Astrocyte of the spinal cord (primary cell): ENCODE measurements at regions not wholly inside any gene's neighbourhood (a gene's known extent, or its start where the extent isn't known, plus 50 kb on each side); places are given as distances from the start of the nearest gene placed in this dataset.

Experiments
- DNase-seq: peaks from one replicate; pipeline ENCODE4 v3.0.0; 2011; ENCODE audit warnings: low read depth, low spot score
- H3K4me3 ChIP-seq: 2 replicates; pipeline ENCODE4 v1.5.1; 2011; ENCODE audit warnings: low read depth, mild to moderate bottlenecking, low read length, moderate library complexity
- CTCF ChIP-seq: IDR thresholded peaks from 2 replicates; pipeline ENCODE4 v1.5.1; 2012; ENCODE audit warnings: low read depth, mild to moderate bottlenecking, low read length, inconsistent platforms
- in situ Hi-C: cut with HindIII; loops from 2 replicates; pipeline ENCODE4 v1.10.0; 2017; ENCODE audit warnings: low sequenced_read_pairs

DNA sequence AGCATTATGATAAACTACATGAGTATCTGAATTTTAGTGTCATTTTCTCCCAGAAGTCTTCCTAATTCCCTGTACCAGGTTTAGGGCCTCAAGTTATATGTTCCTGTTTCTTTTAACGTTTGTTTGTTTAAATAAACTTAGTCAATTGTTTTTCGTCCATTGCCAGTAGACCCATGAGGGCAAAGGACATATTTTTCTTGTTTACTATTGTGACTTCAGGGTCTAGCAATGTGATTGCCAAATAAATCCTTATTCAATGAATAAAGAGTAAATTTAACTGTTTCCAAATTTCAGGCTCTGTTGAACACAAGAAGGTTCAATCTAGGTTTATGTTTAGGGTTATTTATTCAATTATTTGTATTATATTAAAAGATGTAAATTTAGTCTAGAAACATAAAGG lies 391.6 kb upstream of the MGAT4C start:
- no peak overlapping the region for H3K4me3 ChIP-seq
- DNase-seq, result no peak

DNA sequence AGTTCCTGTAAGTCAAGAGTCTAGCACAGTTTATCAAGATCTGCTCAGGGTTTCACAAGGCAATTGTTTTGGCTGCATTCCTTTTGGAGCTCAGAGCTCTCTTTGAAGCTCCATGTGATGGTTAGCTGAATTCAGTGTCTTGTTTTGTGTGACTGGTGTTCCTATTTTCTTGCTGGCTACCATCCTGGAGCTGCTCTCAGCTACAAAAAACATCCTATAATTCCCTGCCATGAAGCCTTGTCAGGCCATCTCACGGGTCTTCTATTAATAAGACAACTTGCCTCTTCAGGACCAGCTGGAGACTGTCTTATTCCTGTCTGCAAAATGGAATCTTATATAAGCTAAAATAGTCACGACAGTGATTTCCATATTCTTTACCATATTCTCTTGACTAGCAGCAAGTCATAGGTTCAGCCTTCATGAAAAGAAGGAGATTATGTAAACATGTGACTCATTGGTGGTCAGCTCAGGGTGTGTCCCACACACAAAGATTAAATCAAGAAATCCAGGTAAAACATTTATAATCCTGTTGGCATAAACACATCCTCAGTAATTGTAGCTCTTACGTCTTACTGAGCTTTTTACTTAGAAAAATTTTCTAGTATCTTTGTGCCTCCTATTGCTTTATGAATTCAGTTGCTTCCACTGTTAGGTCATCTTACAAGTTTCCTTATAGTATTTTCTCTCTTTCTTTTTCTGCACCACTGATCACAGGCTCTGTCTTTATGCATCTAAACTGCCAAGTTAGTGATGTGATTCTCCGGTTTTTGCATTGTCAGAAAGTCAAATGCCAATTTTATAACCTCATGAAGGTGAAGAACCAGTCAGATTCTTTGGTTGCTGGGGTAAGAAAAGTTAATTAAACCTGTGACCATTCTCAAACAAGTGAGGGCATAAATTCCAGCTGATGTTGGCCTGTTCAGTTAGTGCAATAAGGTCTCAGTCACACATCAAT lies 378.5 kb upstream of the MGAT4C start:
- DNase-seq, result peak; percentile 5
- in situ Hi-C loops, result no loop called here

More for the DNA sequence above, 391.6 kb upstream of the MGAT4C start:
- no peak for TF ChIP-seq CTCF
- in situ Hi-C loops, result no loop called here

DNA sequence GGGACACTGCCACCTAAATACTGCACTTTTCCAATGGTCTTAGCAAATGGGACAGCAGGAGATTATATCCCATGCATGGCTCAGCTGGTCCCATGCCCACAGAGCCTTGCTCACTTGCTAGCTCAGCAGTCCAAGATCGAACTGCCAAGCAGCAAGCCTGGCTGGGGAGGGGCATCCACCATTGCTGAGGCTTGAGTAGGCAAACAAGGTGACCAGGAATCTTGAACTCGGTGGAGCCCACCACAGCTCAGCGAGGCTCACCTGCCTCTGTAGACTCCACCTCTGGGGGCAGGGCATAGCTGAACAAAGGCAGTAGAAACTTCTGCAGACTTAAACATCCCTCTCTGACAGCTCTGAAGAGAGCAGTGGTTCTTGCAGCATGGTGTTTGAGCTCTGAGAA lies 370.8 kb upstream of the MGAT4C start:
- DNase-seq, result no peak
- no peak for TF ChIP-seq CTCF
- no peak overlapping the region for H3K4me3 ChIP-seq
- in situ Hi-C loops, result no loop called here

More for the DNA sequence above, 378.5 kb upstream of the MGAT4C start:
- no peak overlapping the region for H3K4me3 ChIP-seq
- TF ChIP-seq CTCF, result no peak

DNA sequence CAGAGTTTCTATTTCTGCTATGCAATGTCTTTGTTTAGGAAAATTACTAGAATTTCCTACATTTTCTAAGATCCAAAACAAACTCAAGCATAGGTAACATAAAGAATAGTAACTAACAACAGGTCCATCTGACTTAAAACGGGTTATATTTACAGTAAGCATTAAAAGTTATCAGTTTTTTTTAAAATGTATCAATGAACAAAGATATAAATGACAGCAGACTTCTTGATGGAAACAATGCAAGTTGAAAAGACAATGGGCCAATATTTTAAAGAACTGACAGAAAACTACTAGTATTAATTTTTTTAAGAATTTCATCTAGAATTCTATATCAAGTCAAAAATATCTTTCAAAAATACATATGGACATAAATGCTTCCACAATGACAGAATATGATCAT lies 367.1 kb upstream of the MGAT4C start:
- DNase-seq, result peak; percentile 0
- no peak overlapping the region for H3K4me3 ChIP-seq
- in situ Hi-C loops, result no loop called here
- no peak for TF ChIP-seq CTCF

DNA sequence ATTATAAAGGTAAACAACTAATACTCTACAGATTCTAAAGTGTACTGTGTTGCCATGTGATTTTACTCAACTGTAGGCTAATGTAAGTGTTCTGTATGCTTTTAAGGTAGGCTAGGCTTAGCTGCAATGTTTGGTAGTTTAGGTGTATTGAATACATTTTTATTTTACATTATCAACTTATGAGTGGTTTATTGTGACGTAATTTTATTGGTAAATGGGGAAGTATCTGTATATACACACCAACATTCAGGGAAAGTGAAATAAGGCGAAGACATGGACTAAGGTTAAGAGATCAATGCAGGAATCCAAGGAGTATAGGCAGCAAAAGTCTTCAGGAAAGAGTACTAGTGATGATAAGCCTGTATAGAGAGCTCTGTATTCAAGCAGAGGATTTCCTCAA lies 365.8 kb upstream of the MGAT4C start:
- H3K4me3 ChIP-seq, result no peak overlapping the region
- TF ChIP-seq CTCF, result no peak
- no peak for DNase-seq
- in situ Hi-C loops, result no loop called here

DNA sequence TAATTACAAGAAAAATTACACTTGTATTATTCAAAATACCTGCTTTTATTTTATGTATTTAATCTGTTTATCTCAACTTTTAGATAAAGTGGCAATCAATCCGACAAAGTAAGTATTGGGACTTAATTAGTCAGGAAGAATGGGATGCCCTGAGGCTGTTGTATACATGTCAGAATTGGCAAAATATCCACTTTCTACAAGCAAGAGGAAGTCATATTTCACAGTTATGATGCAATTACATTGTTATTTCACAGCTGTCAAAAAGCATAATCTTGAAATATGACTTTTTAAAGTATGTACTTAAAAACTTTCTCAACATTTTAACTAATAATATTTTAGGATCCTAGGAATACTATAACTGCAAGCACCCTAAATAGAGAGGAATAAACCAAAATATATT lies 357.1 kb upstream of the MGAT4C start:
- TF ChIP-seq CTCF, result no peak
- no peak for DNase-seq
- no peak overlapping the region for H3K4me3 ChIP-seq
- in situ Hi-C loops, result no loop called here
